IMR-90 (cell line): ENCODE measurements at regions not wholly inside any gene's neighbourhood (a gene's known extent, or its start where the extent isn't known, plus 50 kb on each side); places are given as distances from the start of the nearest gene placed in this dataset.

Experiments
- CEBPB ChIP-seq: IDR thresholded peaks from 2 replicates; pipeline ENCODE4 v1.6.1; 2012; ENCODE audit warnings: low read depth, low read length, improper control_type of control experiment
- CHD1 ChIP-seq: IDR thresholded peaks from 2 replicates; pipeline ENCODE4 v1.6.1; 2012; ENCODE audit warnings: low read depth, low read length, improper control_type of control experiment
- FOS ChIP-seq: fragments of 150-350 bp; IDR thresholded peaks from 2 replicates; pipeline ENCODE4 v1.6.1; 2016; ENCODE audit warnings: low read depth, low read length
- MAFK ChIP-seq: IDR thresholded peaks from 2 replicates; pipeline ENCODE4 v1.6.1; 2012; ENCODE audit warnings: low read depth, low read length, improper control_type of control experiment
- POLR2A ChIP-seq: IDR thresholded peaks from 2 replicates; pipeline ENCODE4 v1.6.1; 2012; ENCODE audit warnings: mild to moderate bottlenecking, low read depth, low read length
- RAD21 ChIP-seq: IDR thresholded peaks from 2 replicates; pipeline ENCODE4 v1.6.1; 2012; ENCODE audit warnings: low read length, improper control_type of control experiment
- RCOR1 ChIP-seq: IDR thresholded peaks from 2 replicates; pipeline ENCODE4 v1.6.1; 2012; ENCODE audit warnings: mild to moderate bottlenecking, low read length, improper control_type of control experiment; ENCODE audit not compliant: insufficient replicate concordance
- RFX5 ChIP-seq: IDR thresholded peaks from 2 replicates; pipeline ENCODE4 v1.8.0; 2012; ENCODE audit warnings: low read depth, mild to moderate bottlenecking, low read length, moderate library complexity
- USF2 ChIP-seq: fragments of 150-350 bp; IDR thresholded peaks from 2 replicates; pipeline ENCODE4 v1.6.1; 2017; ENCODE audit warnings: mild to moderate bottlenecking, antibody characterized with exemption, low read length, low read depth
- TF ChIP-seq, protein P1 (sequence below): conservative IDR thresholded peaks from 2 replicates; pipeline ENCODE4 v1.5.1; 2012; ENCODE audit warnings: mild to moderate bottlenecking, low read depth, low read length, improper control_type of control experiment

DNA sequence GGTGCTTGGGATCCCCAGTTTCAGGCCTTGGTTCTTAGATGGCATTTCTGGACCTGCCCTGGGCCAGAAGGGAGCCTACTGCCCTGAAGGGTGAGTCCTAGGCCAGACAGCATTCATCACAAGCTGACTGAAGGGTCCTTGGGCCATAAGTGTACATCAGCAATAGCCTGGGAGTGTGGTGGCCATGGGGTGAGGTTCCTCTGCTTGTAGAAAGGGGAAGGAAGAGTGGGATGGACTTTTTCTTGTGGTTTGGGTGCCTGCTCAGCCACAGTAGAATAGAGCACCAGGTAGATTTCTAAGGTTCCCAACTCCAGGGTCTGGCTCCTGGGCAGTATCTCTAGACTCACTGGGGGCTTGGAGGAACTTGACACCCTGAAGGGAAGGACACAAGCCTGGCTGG is 95.2 kb upstream of the PHF24 start:
- TF ChIP-seq, protein P1, sequence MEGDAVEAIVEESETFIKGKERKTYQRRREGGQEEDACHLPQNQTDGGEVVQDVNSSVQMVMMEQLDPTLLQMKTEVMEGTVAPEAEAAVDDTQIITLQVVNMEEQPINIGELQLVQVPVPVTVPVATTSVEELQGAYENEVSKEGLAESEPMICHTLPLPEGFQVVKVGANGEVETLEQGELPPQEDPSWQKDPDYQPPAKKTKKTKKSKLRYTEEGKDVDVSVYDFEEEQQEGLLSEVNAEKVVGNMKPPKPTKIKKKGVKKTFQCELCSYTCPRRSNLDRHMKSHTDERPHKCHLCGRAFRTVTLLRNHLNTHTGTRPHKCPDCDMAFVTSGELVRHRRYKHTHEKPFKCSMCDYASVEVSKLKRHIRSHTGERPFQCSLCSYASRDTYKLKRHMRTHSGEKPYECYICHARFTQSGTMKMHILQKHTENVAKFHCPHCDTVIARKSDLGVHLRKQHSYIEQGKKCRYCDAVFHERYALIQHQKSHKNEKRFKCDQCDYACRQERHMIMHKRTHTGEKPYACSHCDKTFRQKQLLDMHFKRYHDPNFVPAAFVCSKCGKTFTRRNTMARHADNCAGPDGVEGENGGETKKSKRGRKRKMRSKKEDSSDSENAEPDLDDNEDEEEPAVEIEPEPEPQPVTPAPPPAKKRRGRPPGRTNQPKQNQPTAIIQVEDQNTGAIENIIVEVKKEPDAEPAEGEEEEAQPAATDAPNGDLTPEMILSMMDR, result no peak
- TF ChIP-seq POLR2A, result no peak
- no peak for TF ChIP-seq RCOR1
- no peak for TF ChIP-seq CEBPB
- no peak for TF ChIP-seq RFX5
- no peak for TF ChIP-seq CHD1
- no peak for TF ChIP-seq RAD21
- TF ChIP-seq FOS, result no peak
- no peak for TF ChIP-seq MAFK
- no peak for TF ChIP-seq USF2
